ENCODE measurements at regions not wholly inside any gene's neighbourhood (a gene's known extent, or its start where the extent isn't known, plus 50 kb on each side); places are given as distances from the start of the nearest gene placed in this dataset.

DNA sequence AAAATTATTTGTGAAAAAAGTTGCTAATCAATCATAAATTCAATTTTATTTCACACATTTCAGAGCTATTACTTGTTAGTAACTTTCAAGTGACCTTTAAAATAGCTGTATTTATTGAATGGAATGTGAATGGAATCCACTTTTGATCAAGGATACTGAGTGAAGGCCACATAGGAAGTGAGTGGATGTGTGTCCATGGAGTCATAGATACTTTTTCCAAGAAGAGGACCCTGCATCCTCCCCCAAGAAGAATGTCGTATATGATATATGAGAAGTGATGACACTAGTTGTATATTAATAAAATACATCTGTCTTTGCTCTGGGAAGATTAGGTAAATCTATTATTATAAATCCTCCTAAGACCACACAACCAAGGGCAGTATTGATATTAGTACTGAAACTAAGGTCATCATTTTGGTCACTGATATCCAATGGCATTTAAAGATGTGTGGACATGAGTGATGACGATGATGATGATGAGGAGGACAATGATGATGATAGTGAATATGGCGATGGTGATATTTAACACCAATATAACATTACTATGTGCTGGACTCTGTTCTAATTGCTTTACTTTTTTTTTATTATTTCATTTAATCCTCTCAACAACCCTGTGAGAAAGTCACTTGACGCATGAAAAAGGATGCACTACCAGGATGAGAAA, 493.0 kb upstream of the NR2F2 start:
- TF ChIP-seq EZH2phosphoT487 (IDR thresholded peaks at IDR 0.05; ENCODE audit: borderline replicate concordance, low read length): no peak
- TF ChIP-seq, protein P1, sequence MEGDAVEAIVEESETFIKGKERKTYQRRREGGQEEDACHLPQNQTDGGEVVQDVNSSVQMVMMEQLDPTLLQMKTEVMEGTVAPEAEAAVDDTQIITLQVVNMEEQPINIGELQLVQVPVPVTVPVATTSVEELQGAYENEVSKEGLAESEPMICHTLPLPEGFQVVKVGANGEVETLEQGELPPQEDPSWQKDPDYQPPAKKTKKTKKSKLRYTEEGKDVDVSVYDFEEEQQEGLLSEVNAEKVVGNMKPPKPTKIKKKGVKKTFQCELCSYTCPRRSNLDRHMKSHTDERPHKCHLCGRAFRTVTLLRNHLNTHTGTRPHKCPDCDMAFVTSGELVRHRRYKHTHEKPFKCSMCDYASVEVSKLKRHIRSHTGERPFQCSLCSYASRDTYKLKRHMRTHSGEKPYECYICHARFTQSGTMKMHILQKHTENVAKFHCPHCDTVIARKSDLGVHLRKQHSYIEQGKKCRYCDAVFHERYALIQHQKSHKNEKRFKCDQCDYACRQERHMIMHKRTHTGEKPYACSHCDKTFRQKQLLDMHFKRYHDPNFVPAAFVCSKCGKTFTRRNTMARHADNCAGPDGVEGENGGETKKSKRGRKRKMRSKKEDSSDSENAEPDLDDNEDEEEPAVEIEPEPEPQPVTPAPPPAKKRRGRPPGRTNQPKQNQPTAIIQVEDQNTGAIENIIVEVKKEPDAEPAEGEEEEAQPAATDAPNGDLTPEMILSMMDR (IDR thresholded peaks at IDR 0.05; ENCODE audit: low read depth, low read length, poor library complexity, severe bottlenecking): no peak
- Histone ChIP-seq H3K36me3 (ENCODE audit: control insufficient read depth, low read length) (no peaks in the 10 kb centered on the region), H3K4me2 (ENCODE audit: low read length) (no peak overlapping the region), H3K27ac (ENCODE audit: low read depth, low read length) (no peak overlapping the region), H4K20me1 (ENCODE audit: control insufficient read depth, insufficient read depth, low read depth, low read length) (no peaks in the 10 kb centered on the region), H3K9me3 (ENCODE audit: control insufficient read depth, insufficient read depth, low read length) (no peaks in the 10 kb centered on the region), H3K9me2 (replicated peaks; ENCODE audit: control insufficient read depth, low read length) (no peaks in the 10 kb centered on the region), H3K4me1 (ENCODE audit: control insufficient read depth, low read length) (no peaks in the 10 kb centered on the region), H3K4me3 (ENCODE audit: low read length) (no peak overlapping the region), H3K79me2 (ENCODE audit: control insufficient read depth, low read length) (no peaks in the 10 kb centered on the region), H3F3A (ENCODE audit: control insufficient read depth, insufficient read depth) (no peaks in the 10 kb centered on the region), H3K27me3 (ENCODE audit: control insufficient read depth, low read length) (no peaks in the 10 kb centered on the region)

- no peaks in the 10 kb centered on the region for H3K27me3 ChIP-seq (ENCODE audit: control insufficient read depth, low read length)
- no peaks in the 10 kb centered on the region for H4K20me1 ChIP-seq (ENCODE audit: control insufficient read depth, insufficient read depth, low read depth, low read length)
- H3K4me2 ChIP-seq (ENCODE audit: low read length): no peak overlapping the region
- no peaks in the 10 kb centered on the region for H3K9me2 ChIP-seq (replicated peaks; ENCODE audit: control insufficient read depth, low read length)
- H3K4me3 ChIP-seq (ENCODE audit: low read length): no peak overlapping the region
- no peak overlapping the region for H3K27ac ChIP-seq (ENCODE audit: low read depth, low read length)
- no peaks in the 10 kb centered on the region for H3K4me1 ChIP-seq (ENCODE audit: control insufficient read depth, low read length)
- H3K9me3 ChIP-seq (ENCODE audit: control insufficient read depth, insufficient read depth, low read length): peaks cover 4% of the 10 kb centered on the region; the same call in 1 of the 2 replicates
- H3K79me2 ChIP-seq (ENCODE audit: control insufficient read depth, low read length): no peaks in the 10 kb centered on the region
- no peaks in the 10 kb centered on the region for H3F3A ChIP-seq (ENCODE audit: control insufficient read depth, insufficient read depth)
- TF ChIP-seq EZH2phosphoT487 (IDR thresholded peaks at IDR 0.05; ENCODE audit: borderline replicate concordance, low read length): no peak
- TF ChIP-seq, protein P1 (IDR thresholded peaks at IDR 0.05; ENCODE audit: low read depth, low read length, poor library complexity, severe bottlenecking): no peak
- no peaks in the 10 kb centered on the region for H3K36me3 ChIP-seq (ENCODE audit: control insufficient read depth, low read length)
Measured at GRCh38 chr15:95839367-95839782, 491.1 kb upstream of the NR2F2 start.

DNA sequence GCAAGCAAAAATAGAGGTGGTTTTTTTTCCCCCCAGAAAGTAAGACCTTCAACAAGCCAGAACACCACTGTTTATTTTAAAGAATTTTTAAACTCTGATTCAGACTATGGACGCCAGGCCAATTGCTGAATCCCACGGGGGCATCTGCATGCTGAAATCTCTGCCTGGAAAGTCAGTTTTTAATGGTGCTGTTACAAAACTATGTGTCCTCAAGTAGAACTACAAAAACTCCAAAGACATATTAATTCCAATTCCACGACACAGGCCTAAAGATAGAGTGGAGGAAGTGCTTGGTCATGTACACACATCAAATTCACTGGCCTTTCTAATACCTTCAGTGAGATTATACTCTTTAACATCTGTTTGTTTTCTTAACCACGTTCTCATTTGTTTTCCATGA, 490.5 kb upstream of the NR2F2 start:
- Histone ChIP-seq H3K4me2 (ENCODE audit: low read length) (no peak overlapping the region), H3K4me3 (ENCODE audit: low read length) (no peak overlapping the region), H3K36me3 (ENCODE audit: control insufficient read depth, low read length) (no peaks in the 10 kb centered on the region), H3K79me2 (ENCODE audit: control insufficient read depth, low read length) (no peaks in the 10 kb centered on the region), H3K27ac (ENCODE audit: low read depth, low read length) (no peak overlapping the region), H3K4me1 (ENCODE audit: control insufficient read depth, low read length) (no peaks in the 10 kb centered on the region), H3K9me2 (replicated peaks; ENCODE audit: control insufficient read depth, low read length) (no peaks in the 10 kb centered on the region), H3K9me3 (ENCODE audit: control insufficient read depth, insufficient read depth, low read length) (peaks cover 4% of the 10 kb centered on the region; the same call in 1 of the 2 replicates), H3K27me3 (ENCODE audit: control insufficient read depth, low read length) (no peaks in the 10 kb centered on the region), H4K20me1 (ENCODE audit: control insufficient read depth, insufficient read depth, low read depth, low read length) (no peaks in the 10 kb centered on the region), H3F3A (ENCODE audit: control insufficient read depth, insufficient read depth) (no peaks in the 10 kb centered on the region)
- TF ChIP-seq, protein P1 (IDR thresholded peaks at IDR 0.05; ENCODE audit: low read depth, low read length, poor library complexity, severe bottlenecking): no peak
- no peak for TF ChIP-seq EZH2phosphoT487 (IDR thresholded peaks at IDR 0.05; ENCODE audit: borderline replicate concordance, low read length)

Data from DOHH2 (cell line).